Tibial nerve (tissue), 3 donors: ENCODE measurements at regions not wholly inside any gene's neighbourhood (a gene's known extent, or its start where the extent isn't known, plus 50 kb on each side); places are given as distances from the start of the nearest gene placed in this dataset.

Experiments
- POLR2A ChIP-seq, 2 donors: fragments of 450-650 bp; IDR thresholded peaks; one replicate each; pipeline ENCODE4 v1.6.1; 2017; ENCODE audit warnings: antibody characterized with exemption in 2 of 2, mild to moderate bottlenecking in 2 of 2, moderate library complexity in 2 of 2
- TF ChIP-seq, protein P1 (sequence below), 5 experiments: fragments of 200-600 bp in 3 of 5; fragments of 450-650 bp in 2 of 5; sonication (generic) in 3 of 5; IDR thresholded peaks; one replicate each; pipeline ENCODE4 v1.5.1; 2016 to 2019; ENCODE audit warnings: antibody characterized with exemption in 5 of 5, mild to moderate bottlenecking in 3 of 5, moderate library complexity in 2 of 5

DNA sequence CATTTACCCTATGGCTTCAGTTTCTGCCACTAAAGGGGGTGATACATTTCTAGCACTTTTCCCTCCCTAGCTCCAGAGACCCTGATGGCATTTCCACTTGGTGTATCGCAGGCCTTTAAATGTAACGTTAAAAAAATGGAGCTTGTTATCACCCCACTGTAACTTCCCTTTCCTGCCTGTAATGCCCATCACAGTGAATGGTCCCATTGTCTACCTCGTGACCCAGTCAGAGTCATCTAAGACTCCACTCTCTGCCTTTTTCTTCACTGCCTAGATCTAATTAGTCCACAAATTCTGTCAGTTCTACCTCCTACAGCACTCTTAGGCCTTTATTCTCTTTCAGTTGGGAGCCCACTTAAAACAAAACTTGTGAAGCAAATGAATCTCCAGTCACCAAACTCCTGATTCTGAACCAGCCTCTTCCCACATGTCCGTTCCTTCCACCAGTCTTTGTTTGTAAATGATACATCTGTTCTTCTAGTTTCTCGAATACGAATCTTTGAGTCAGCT lies 64.8 kb downstream of the NHLRC3 start:
- TF ChIP-seq, protein P1, sequence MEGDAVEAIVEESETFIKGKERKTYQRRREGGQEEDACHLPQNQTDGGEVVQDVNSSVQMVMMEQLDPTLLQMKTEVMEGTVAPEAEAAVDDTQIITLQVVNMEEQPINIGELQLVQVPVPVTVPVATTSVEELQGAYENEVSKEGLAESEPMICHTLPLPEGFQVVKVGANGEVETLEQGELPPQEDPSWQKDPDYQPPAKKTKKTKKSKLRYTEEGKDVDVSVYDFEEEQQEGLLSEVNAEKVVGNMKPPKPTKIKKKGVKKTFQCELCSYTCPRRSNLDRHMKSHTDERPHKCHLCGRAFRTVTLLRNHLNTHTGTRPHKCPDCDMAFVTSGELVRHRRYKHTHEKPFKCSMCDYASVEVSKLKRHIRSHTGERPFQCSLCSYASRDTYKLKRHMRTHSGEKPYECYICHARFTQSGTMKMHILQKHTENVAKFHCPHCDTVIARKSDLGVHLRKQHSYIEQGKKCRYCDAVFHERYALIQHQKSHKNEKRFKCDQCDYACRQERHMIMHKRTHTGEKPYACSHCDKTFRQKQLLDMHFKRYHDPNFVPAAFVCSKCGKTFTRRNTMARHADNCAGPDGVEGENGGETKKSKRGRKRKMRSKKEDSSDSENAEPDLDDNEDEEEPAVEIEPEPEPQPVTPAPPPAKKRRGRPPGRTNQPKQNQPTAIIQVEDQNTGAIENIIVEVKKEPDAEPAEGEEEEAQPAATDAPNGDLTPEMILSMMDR (IDR thresholded peaks at IDR 0.05) = no peak
- no peak for TF ChIP-seq POLR2A (IDR thresholded peaks at IDR 0.05)
